HepG2 (cell line): ENCODE measurements at regions not wholly inside any gene's neighbourhood (a gene's known extent, or its start where the extent isn't known, plus 50 kb on each side); places are given as distances from the start of the nearest gene placed in this dataset.

Source experiments
- FOXP1 ChIP-seq, 2 experiments: fragments of 450-650 bp in 1 of 2; IDR thresholded peaks; 2 replicates each; pipeline ENCODE4 v1.6.1; 2017 to 2018; ENCODE audit warnings: antibody characterized with exemption in 1 of 2
- GMEB2 ChIP-seq: IDR thresholded peaks from 2 replicates; pipeline ENCODE4 v1.6.1; 2016; ENCODE audit warnings: missing biosample characterization, missing genetic modification reagents, low read depth
- LRRFIP1 ChIP-seq: sonication (generic); formaldehyde crosslinking; conservative IDR thresholded peaks from 2 replicates; pipeline ENCODE4 v1.4.0; 2020; ENCODE audit warnings: missing genetic modification reagents
- RERE ChIP-seq: IDR thresholded peaks from 2 replicates; pipeline ENCODE4 v1.6.1; 2016; ENCODE audit warnings: low read depth, missing genetic modification reagents, missing compliant biosample characterization
- SYNCRIP ChIP-seq: fragments of 200-400 bp; formaldehyde crosslinking; IDR thresholded peaks from 2 replicates; pipeline ENCODE4 v1.6.1; 2018; ENCODE audit warnings: mild to moderate bottlenecking, low read depth, low read length; ENCODE audit not compliant: insufficient read depth
- ZBTB38 ChIP-seq: sonication (generic); formaldehyde crosslinking; IDR thresholded peaks from 2 replicates; pipeline ENCODE4 v1.5.1; 2020; ENCODE audit warnings: mild to moderate bottlenecking, missing genetic modification reagents
- ZNF235 ChIP-seq: sonication (generic); formaldehyde crosslinking; IDR thresholded peaks from 2 replicates; pipeline ENCODE4 v1.8.1; 2023; ENCODE audit warnings: mild to moderate bottlenecking, missing genetic modification reagents, borderline replicate concordance
- ZNF34 ChIP-seq: sonication (generic); formaldehyde crosslinking; IDR thresholded peaks from 2 replicates; pipeline ENCODE4 v1.4.0; 2020; ENCODE audit warnings: mild to moderate bottlenecking, missing genetic modification reagents, borderline replicate concordance
- TF ChIP-seq, protein P1 (sequence below): IDR thresholded peaks from 2 replicates; pipeline ENCODE4 v1.6.1; 2016; ENCODE audit warnings: low read depth

GRCh38 chr18:40412410-40412809, 1542.6 kb upstream of the PIK3C3 start (continued):
- TF ChIP-seq ZNF235 (CRISPR knock-in tag) (no peak), GMEB2 (no peak), RERE (CRISPR knock-in tag) (no peak), SYNCRIP (no peak), ZBTB38 (CRISPR knock-in tag) (no peak), ZNF34 (CRISPR knock-in tag) (no peak), FOXP1 (IDR thresholded peaks at IDR 0.05) (no peak), FOXP1 (CRISPR knock-in tag; IDR thresholded peaks at IDR 0.05) (no peak), LRRFIP1 (no peak)
- TF ChIP-seq, protein P1, sequence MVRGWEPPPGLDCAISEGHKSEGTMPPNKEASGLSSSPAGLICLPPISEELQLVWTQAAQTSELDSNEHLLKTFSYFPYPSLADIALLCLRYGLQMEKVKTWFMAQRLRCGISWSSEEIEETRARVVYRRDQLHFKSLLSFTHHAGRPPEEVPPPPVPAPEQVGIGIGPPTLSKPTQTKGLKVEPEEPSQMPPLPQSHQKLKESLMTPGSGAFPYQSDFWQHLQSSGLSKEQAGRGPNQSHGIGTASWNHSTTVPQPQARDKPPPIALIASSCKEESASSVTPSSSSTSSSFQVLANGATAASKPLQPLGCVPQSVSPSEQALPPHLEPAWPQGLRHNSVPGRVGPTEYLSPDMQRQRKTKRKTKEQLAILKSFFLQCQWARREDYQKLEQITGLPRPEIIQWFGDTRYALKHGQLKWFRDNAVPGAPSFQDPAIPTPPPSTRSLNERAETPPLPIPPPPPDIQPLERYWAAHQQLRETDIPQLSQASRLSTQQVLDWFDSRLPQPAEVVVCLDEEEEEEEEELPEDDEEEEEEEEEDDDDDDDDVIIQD, result no peak
- TF ChIP-seq, all 625 proteins: peak for 0
